NB4 (cell line): ENCODE measurements at regions not wholly inside any gene's neighbourhood (a gene's known extent, or its start where the extent isn't known, plus 50 kb on each side); places are given as distances from the start of the nearest gene placed in this dataset.
"Not testable (repeated sequence)": the region's sequence is repeated elsewhere in the genome, so short reads cannot be mapped to it uniquely, and the experiment has no call there.

Source experiments
- DNase-seq: peaks from one replicate; pipeline ENCODE4 v3.0.0; 2010; ENCODE audit warnings: low read depth
- H3K4me3 ChIP-seq: one replicate; pipeline ENCODE4 v1.5.1; 2011; ENCODE audit warnings: mild to moderate bottlenecking, low read depth, low read length, moderate library complexity
- CTCF ChIP-seq: IDR thresholded peaks from one replicate; pipeline ENCODE4 v1.5.1; 2012; ENCODE audit warnings: low read depth, low read length
- MAX ChIP-seq: IDR thresholded peaks from 2 replicates; pipeline ENCODE4 v1.6.1; 2011; ENCODE audit warnings: low read depth, low read length
- MYC ChIP-seq: IDR thresholded peaks from 2 replicates; pipeline ENCODE4 v1.6.1; 2011; ENCODE audit warnings: low read depth, low read length
- POLR2A ChIP-seq: IDR thresholded peaks from 2 replicates; pipeline ENCODE4 v1.6.1; 2011; ENCODE audit warnings: mild to moderate bottlenecking; ENCODE audit not compliant: insufficient read length; ENCODE audit errors: extremely low read depth

GRCh38 chr16:59527206-59527997, 793.3 kb upstream of the GOT2 start:
- no peak overlapping the region for H3K4me3 ChIP-seq

GRCh38 chr16:59522826-59523225, 788.7 kb upstream of the GOT2 start:
- no peak for TF ChIP-seq MAX
- TF ChIP-seq POLR2A = no peak
- TF ChIP-seq CTCF = no peak
- no peak for TF ChIP-seq MYC
- DNase-seq = no peak

More at GRCh38 chr16:59527206-59527997, 793.3 kb upstream of the GOT2 start:
- no peak for DNase-seq
- TF ChIP-seq MYC (no peak), MAX (no peak), POLR2A (no peak), CTCF (no peak)

GRCh38 chr16:59518721-59519120, 784.6 kb upstream of the GOT2 start:
- H3K4me3 ChIP-seq, DNase-seq: not testable (repeated sequence)

More at GRCh38 chr16:59522826-59523225, 788.7 kb upstream of the GOT2 start:
- no peak overlapping the region for H3K4me3 ChIP-seq

- no peak for DNase-seq
- TF ChIP-seq CTCF (no peak), MYC (no peak), MAX (no peak), POLR2A (no peak)
- H3K4me3 ChIP-seq = no peak overlapping the region
These were observed 780.5 kb upstream of the GOT2 start for GRCh38 chr16:59514651-59515050.

- DNase-seq = no peak
- H3K4me3 ChIP-seq = no peak overlapping the region
- TF ChIP-seq MAX (no peak), CTCF (no peak), POLR2A (no peak), MYC (no peak)
These were observed 775.9 kb upstream of the GOT2 start for GRCh38 chr16:59510008-59510424.

GRCh38 chr16:59500601-59501000, 766.5 kb upstream of the GOT2 start:
- H3K4me3 ChIP-seq = no peak overlapping the region
- no peak for DNase-seq
- TF ChIP-seq MAX = no peak
- TF ChIP-seq MYC = no peak
- TF ChIP-seq CTCF = no peak
- TF ChIP-seq POLR2A = no peak
